Fibroblast of lung (primary cell): ENCODE measurements at regions not wholly inside any gene's neighbourhood (a gene's known extent, or its start where the extent isn't known, plus 50 kb on each side); places are given as distances from the start of the nearest gene placed in this dataset.

Experiments used
- DNase-seq, 2 donors: peaks; one replicate each; pipeline versions ENCODE4 v3.0.0 to v3.0.0-alpha.2; 2010; ENCODE audit warnings: low read depth in 2 of 2
- H2AFZ ChIP-seq: 2 replicates; pipeline ENCODE4 v1.5.1; 2012; ENCODE audit warnings: low read length, control low read depth, inconsistent platforms
- H3K27ac ChIP-seq: 2 replicates; pipeline ENCODE4 v1.5.1; 2011; ENCODE audit warnings: low read length, control low read depth; ENCODE audit not compliant: insufficient read depth
- H3K27me3 ChIP-seq: 2 replicates; pipeline ENCODE4 v1.5.1; 2011; ENCODE audit warnings: mild to moderate bottlenecking, low read length; ENCODE audit not compliant: control insufficient read depth, insufficient read depth
- H3K36me3 ChIP-seq: 2 replicates; pipeline ENCODE4 v1.5.1; 2011; ENCODE audit warnings: low read length; ENCODE audit not compliant: control insufficient read depth, insufficient read depth
- H3K4me1 ChIP-seq: 2 replicates; pipeline ENCODE4 v1.5.1; 2011; ENCODE audit warnings: low read length; ENCODE audit not compliant: control insufficient read depth, insufficient read depth; ENCODE audit errors: extremely low read depth
- H3K4me2 ChIP-seq: 2 replicates; pipeline ENCODE4 v1.5.1; 2011; ENCODE audit warnings: low read length, control low read depth; ENCODE audit not compliant: insufficient read depth; ENCODE audit errors: extremely low read depth
- H3K4me3 ChIP-seq, 4 experiments: fragments of 200-600 bp in 1 of 4; sonication (generic) in 1 of 4; replicated peaks in 1 of 4; 2 replicates each; pipeline ENCODE4 v1.5.1; 2011 to 2016; ENCODE audit warnings: low read length in 4 of 4, low read depth in 3 of 4, mild to moderate bottlenecking in 3 of 4, control low read depth in 2 of 4, inconsistent platforms in 1 of 4, mixed read lengths in 1 of 4; ENCODE audit not compliant: insufficient read depth in 1 of 4; ENCODE audit errors: control extremely low read depth in 1 of 4
- H3K79me2 ChIP-seq: 2 replicates; pipeline ENCODE4 v1.5.1; 2012; ENCODE audit warnings: mild to moderate bottlenecking, low read length, inconsistent platforms; ENCODE audit not compliant: control insufficient read depth, insufficient read depth
- H3K9ac ChIP-seq: 2 replicates; pipeline ENCODE4 v1.5.1; 2011; ENCODE audit warnings: mild to moderate bottlenecking, low read length, control low read depth; ENCODE audit not compliant: insufficient read depth
- H3K9me3 ChIP-seq: 2 replicates; pipeline ENCODE4 v1.5.1; 2012; ENCODE audit warnings: low read depth, low read length; ENCODE audit not compliant: control insufficient read depth, insufficient read depth
- H4K20me1 ChIP-seq: 2 replicates; pipeline ENCODE4 v1.5.1; 2011; ENCODE audit warnings: low read length; ENCODE audit not compliant: control insufficient read depth, insufficient read depth; ENCODE audit errors: extremely low read depth
- CTCF ChIP-seq, 2 donors: IDR thresholded peaks in 1 of 2; conservative IDR thresholded peaks in 1 of 2; 1 replicate in 1 of 2; 2 replicates in 1 of 2; pipeline ENCODE4 v1.5.1; 2011 to 2012; ENCODE audit warnings: low read length in 2 of 2, control low read depth in 1 of 2, inconsistent platforms in 1 of 2, low read depth in 1 of 2, mild to moderate bottlenecking in 1 of 2
- EZH2 ChIP-seq: IDR thresholded peaks from 2 replicates; pipeline ENCODE4 v1.5.1; 2012; ENCODE audit warnings: low read length, control low read depth, mild to moderate bottlenecking; ENCODE audit errors: missing control alignments

GRCh38 chr12:9333161-9333560, 125.0 kb upstream of the PZP start:
- no peak for TF ChIP-seq EZH2
- no peak for TF ChIP-seq CTCF (conservative IDR thresholded peaks at IDR 0.05 in 1 of 2, IDR thresholded peaks at IDR 0.05 in 1 of 2; ENCODE audit: low read depth in 1 of 2, low read length in 2 of 2)
- Histone ChIP-seq H4K20me1 (no peaks in the 10 kb centered on the region), H3K9ac (no peak overlapping the region), H3K27me3 (no peaks in the 10 kb centered on the region), H3K9me3 (no peaks in the 10 kb centered on the region), H3K79me2 (no peaks in the 10 kb centered on the region), H3K4me3 (no peak overlapping the region), H3K36me3 (no peaks in the 10 kb centered on the region), H3K4me1 (no peaks in the 10 kb centered on the region), H2AFZ (no peak overlapping the region), H3K4me2 (no peak overlapping the region), H3K27ac (no peak overlapping the region)
- no peak for DNase-seq

- Histone ChIP-seq H3K4me1 (no peaks in the 10 kb centered on the region), H2AFZ (no peak overlapping the region), H3K36me3 (no peaks in the 10 kb centered on the region), H3K9ac (no peak overlapping the region), H3K79me2 (no peaks in the 10 kb centered on the region), H3K4me2 (no peak overlapping the region), H3K27me3 (no peaks in the 10 kb centered on the region), H3K27ac (no peak overlapping the region), H3K9me3 (no peaks in the 10 kb centered on the region), H4K20me1 (no peaks in the 10 kb centered on the region), H3K4me3 (no peak overlapping the region)
- DNase-seq = no peak
- TF ChIP-seq EZH2 (no peak), CTCF (conservative IDR thresholded peaks at IDR 0.05 in 1 of 2, IDR thresholded peaks at IDR 0.05 in 1 of 2; ENCODE audit: low read depth in 1 of 2, low read length in 2 of 2) (no peak)
These were observed 124.4 kb upstream of the PZP start for GRCh38 chr12:9332564-9332963.

- H3K27me3 ChIP-seq = no peaks in the 10 kb centered on the region
- H2AFZ ChIP-seq = no peak overlapping the region
- DNase-seq = peak; percentile 13 to 62
These were observed 123.0 kb upstream of the PZP start for GRCh38 chr12:9331218-9331626.

More at GRCh38 chr12:9331218-9331626, 123.0 kb upstream of the PZP start:
- Histone ChIP-seq H3K79me2 (no peaks in the 10 kb centered on the region), H3K36me3 (no peaks in the 10 kb centered on the region), H3K4me2 (no peak overlapping the region), H3K9ac (no peak overlapping the region), H3K27ac (no peak overlapping the region), H3K4me1 (no peaks in the 10 kb centered on the region), H3K4me3 (no peak overlapping the region), H3K9me3 (no peaks in the 10 kb centered on the region), H4K20me1 (no peaks in the 10 kb centered on the region)
- TF ChIP-seq EZH2 (no peak), CTCF (conservative IDR thresholded peaks at IDR 0.05 in 1 of 2, IDR thresholded peaks at IDR 0.05 in 1 of 2; ENCODE audit: low read depth in 1 of 2, low read length in 2 of 2) (peak; percentile 98 to 100)
